Cardiac fibroblast (primary cell): ENCODE measurements at regions not wholly inside any gene's neighbourhood (a gene's known extent, or its start where the extent isn't known, plus 50 kb on each side); places are given as distances from the start of the nearest gene placed in this dataset.

ENCODE experiments used
- DNase-seq, 2 donors: peaks; one replicate each; pipeline versions ENCODE4 v3.0.0 to v3.0.0-alpha.2; 2010; ENCODE audit warnings: low read depth in 2 of 2
- H3K4me3 ChIP-seq, 2 donors: replicated peaks in 1 of 2; 1 replicate in 1 of 2; 2 replicates in 1 of 2; pipeline ENCODE4 v1.5.1; 2011; ENCODE audit warnings: low read depth in 2 of 2, low read length in 2 of 2, mild to moderate bottlenecking in 2 of 2, moderate library complexity in 1 of 2
- CTCF ChIP-seq: IDR thresholded peaks from one replicate; pipeline ENCODE4 v1.5.1; 2011; ENCODE audit warnings: low read depth, mild to moderate bottlenecking, low read length, inconsistent platforms

- TF ChIP-seq CTCF = no peak
- H3K4me3 ChIP-seq = no peak overlapping the region
- DNase-seq = no peak
Measured at GRCh38 chr6:79378957-79379356, 144.5 kb upstream of the HMGN3 start.

- no peak overlapping the region for H3K4me3 ChIP-seq
- peak; percentile 61 to 71 for DNase-seq
- TF ChIP-seq CTCF = no peak
Measured at GRCh38 chr6:79377888-79378348, 143.4 kb upstream of the HMGN3 start.

GRCh38 chr6:79377047-79377446 lies 142.6 kb upstream of the HMGN3 start:
- H3K4me3 ChIP-seq = no peak overlapping the region
- peak; percentile 8 to 71 for DNase-seq
- no peak for TF ChIP-seq CTCF

- DNase-seq = peak in 1 of 2 donors; percentile 5
- no peak for TF ChIP-seq CTCF
Measured at GRCh38 chr6:79375635-79376337, 141.3 kb upstream of the HMGN3 start.

GRCh38 chr6:79374308-79374707 lies 139.8 kb upstream of the HMGN3 start:
- no peak for DNase-seq
- no peak overlapping the region for H3K4me3 ChIP-seq
- no peak for TF ChIP-seq CTCF

More at GRCh38 chr6:79375635-79376337, 141.3 kb upstream of the HMGN3 start:
- H3K4me3 ChIP-seq = no peak overlapping the region

- TF ChIP-seq CTCF = no peak
- no peak overlapping the region for H3K4me3 ChIP-seq
- DNase-seq = no peak
Measured at GRCh38 chr6:79373880-79374279, 139.4 kb upstream of the HMGN3 start.

- no peak overlapping the region for H3K4me3 ChIP-seq
- DNase-seq = no peak
- TF ChIP-seq CTCF = no peak
Measured at GRCh38 chr6:79373246-79373645, 138.8 kb upstream of the HMGN3 start.
